Motor neuron (in vitro differentiated cells): ENCODE measurements at regions not wholly inside any gene's neighbourhood (a gene's known extent, or its start where the extent isn't known, plus 50 kb on each side); places are given as distances from the start of the nearest gene placed in this dataset.

ENCODE experiments used
- ATAC-seq, 8 experiments: fragments of 200-7000 bp; cut with Tn5 transposase; replicated peaks in 6 of 8; 2 replicates each; pipeline ENCODE4 v1.8.0; 2021; ENCODE audit warnings: mild to moderate bottlenecking in 8 of 8, moderate library complexity in 8 of 8
- H3K27ac ChIP-seq, 2 donors: fragments of 250-450 bp; sonication (Bioruptor Pico); 2 replicates each; pipeline ENCODE4 v1.9.0; 2021; ENCODE audit warnings: antibody characterized with exemption in 2 of 2, mild to moderate bottlenecking in 2 of 2, moderate library complexity in 1 of 2
- H3K4me1 ChIP-seq, 2 donors: fragments of 250-450 bp; sonication (Bioruptor Pico); replicated peaks in 1 of 2; 2 replicates each; pipeline ENCODE4 v1.6.1; 2021; ENCODE audit warnings: antibody characterized with exemption in 2 of 2, mild to moderate bottlenecking in 2 of 2, moderate library complexity in 1 of 2
- H3K4me3 ChIP-seq, 5 donors: fragments of 250-450 bp; sonication (Bioruptor Pico); 2 replicates each; pipeline ENCODE4 v1.9.0; 2021; ENCODE audit warnings: antibody characterized with exemption in 5 of 5, mild to moderate bottlenecking in 5 of 5, moderate library complexity in 4 of 5
- WGBS, 10 experiments: fragments of 450-650 bp; shearing (Covaris generic); methylation state at CpG; one replicate each; pipeline ENCODE4 v1.0.0; 2022; 5-methylcytosine and 5-hydroxymethylcytosine counted together
- in situ Hi-C, 9 experiments: fragments of 400-800 bp; cut with MboI; loops; one replicate each; pipeline ENCODE4 v1.15.0; 2021; ENCODE audit warnings: low sequenced_read_pairs in 9 of 9, low pct_unique_long_range_greater_than_20kb in 2 of 9; ENCODE audit not compliant: unreplicated experiment in 9 of 9

DNA sequence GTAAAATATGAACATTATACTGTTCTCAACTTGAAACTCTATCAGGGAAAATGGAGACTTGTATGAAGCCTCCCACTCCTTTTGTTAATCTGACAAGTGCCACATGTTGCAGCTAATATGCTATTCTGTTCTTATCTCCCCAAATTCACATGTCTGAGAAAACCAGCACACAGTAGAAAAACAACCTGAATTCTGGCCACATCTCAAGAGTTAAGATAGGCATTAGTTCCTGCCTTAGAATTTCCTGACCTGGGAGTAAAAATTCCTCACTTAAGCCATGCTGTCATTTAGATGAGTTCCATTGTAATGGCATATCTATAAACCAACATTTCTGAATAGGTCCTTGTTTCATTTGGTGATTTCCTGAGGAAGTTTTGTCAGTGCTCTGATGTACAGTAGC, 1098.5 kb downstream of the EFNB2 start:
- Histone ChIP-seq H3K4me1 (no peaks in the 10 kb centered on the region), H3K4me3 (no peak overlapping the region), H3K27ac (no peak overlapping the region)
- in situ Hi-C loops: no loop called here
- ATAC-seq: no peak

DNA sequence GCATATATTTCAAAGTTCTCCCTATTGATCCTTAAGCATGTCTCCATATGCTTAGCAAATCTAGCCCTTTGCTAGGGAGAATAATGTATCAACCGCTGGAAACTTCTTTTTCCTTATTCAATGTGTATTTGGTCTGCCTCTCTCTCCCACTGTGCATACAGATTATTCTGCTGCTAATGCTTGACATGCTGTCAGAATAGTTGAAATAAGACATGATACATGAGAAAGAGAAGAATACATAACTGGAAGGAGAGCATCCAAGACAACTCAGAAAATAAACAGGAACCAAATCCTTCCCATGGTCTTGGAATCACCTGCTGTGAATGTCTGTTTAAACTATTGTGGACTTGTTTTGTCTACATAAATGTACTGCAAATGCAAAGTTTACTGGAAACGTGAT, 1103.0 kb downstream of the EFNB2 start:
- 0 to 88% (median 50%) methylated on average over 1 to 2 of the region's 2 CpGs; no CpG with 5 or more reads in 1 of the 10 experiments for WGBS, 10 experiments
- in situ Hi-C loops: no loop called here
- no peaks in the 10 kb centered on the region for H3K4me1 ChIP-seq
- H3K4me3 ChIP-seq: no peak overlapping the region
- no peak for ATAC-seq
- no peak overlapping the region for H3K27ac ChIP-seq

DNA sequence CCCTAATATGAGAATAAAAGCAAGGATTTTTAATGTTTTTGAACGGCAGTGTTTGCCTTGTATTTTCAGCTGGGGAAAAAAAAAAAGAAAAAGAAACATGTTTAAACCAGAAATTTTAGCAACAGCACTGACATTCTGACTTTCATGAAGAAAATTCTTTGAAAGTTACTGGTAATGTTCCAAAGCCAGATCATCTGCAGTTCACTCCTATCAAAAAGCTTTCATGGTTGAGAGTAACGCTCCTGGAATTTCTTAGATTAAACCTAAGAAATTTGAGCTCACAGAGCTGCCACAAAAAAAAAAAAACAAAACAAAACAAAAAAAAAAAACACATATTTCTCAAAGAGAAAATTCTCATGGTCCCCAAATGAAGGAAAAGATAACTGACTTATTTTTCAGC, 1106.7 kb downstream of the EFNB2 start:
- WGBS, 10 experiments: 0 to 100% (median 79%) methylated on average over 1 to 2 of the region's 2 CpGs
- Histone ChIP-seq H3K4me3 (no peak overlapping the region), H3K4me1 (peaks cover 0 to 4% of the 10 kb centered on the region in 2 donors), H3K27ac (no peak overlapping the region)
- in situ Hi-C loops: no loop called here
- ATAC-seq: no peak

- Histone ChIP-seq H3K4me3 (no peak overlapping the region), H3K4me1 (peaks cover 0 to 4% of the 10 kb centered on the region in 2 donors), H3K27ac (no peak overlapping the region)
- ATAC-seq: peak in 3 of 8 experiments; percentile 53 to 59 (median 54)
- 22 to 86% (median 75%) methylated on average over 2 to 5 of the region's 5 CpGs for WGBS, 10 experiments
- in situ Hi-C loops: no loop called here
Measured at GRCh38 chr13:105426441-105426840, 1109.0 kb downstream of the EFNB2 start.

- no peak for ATAC-seq
- 0 to 100% (median 87%) methylated on average over 1 of the region's 1 CpG; no CpG with 5 or more reads in 2 of the 10 experiments for WGBS, 10 experiments
- Histone ChIP-seq H3K27ac (no peak overlapping the region), H3K4me3 (no peak overlapping the region), H3K4me1 (no peaks in the 10 kb centered on the region)
- in situ Hi-C loops: no loop called here
Measured at GRCh38 chr13:105414639-105415038, 1120.8 kb downstream of the EFNB2 start.

DNA sequence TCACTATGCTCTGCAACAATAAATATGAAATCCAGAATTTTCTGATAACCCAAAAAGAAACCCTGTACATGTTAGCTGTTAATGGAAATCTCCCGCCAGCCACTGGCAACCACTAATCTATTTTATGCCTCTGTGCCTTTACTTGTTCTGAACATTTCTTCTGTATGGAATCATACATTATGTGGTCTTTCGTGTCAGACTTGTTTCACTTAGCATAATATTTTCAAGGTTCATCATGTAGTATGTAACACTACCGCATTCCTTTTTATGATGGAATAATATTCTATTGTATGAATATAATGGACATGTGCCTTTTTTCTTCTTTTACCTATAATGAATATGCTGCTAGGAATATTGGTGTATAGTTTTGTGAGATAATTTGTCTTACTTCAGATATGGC, 1123.3 kb downstream of the EFNB2 start:
- Histone ChIP-seq H3K4me1 (no peaks in the 10 kb centered on the region), H3K27ac (no peak overlapping the region), H3K4me3 (no peak overlapping the region)
- 56 to 100% (median 89%) methylated on average over 2 to 3 of the region's 3 CpGs; no CpG with 5 or more reads in 2 of the 10 experiments for whole genome bisulfite sequencing, 10 experiments
- in situ Hi-C loops: no loop called here
- ATAC-seq: no peak

- Histone ChIP-seq H3K27ac (no peak overlapping the region), H3K4me3 (no peak overlapping the region), H3K4me1 (no peaks in the 10 kb centered on the region)
- ATAC-seq: peak in 1 of 8 experiments; percentile 29
- in situ Hi-C loops: no loop called here
- 0 to 93% (median 45%) methylated on average over 1 to 11 of the region's 11 CpGs for whole genome bisulfite sequencing, 10 experiments
Measured at GRCh38 chr13:105410602-105411001, 1124.9 kb downstream of the EFNB2 start.

DNA sequence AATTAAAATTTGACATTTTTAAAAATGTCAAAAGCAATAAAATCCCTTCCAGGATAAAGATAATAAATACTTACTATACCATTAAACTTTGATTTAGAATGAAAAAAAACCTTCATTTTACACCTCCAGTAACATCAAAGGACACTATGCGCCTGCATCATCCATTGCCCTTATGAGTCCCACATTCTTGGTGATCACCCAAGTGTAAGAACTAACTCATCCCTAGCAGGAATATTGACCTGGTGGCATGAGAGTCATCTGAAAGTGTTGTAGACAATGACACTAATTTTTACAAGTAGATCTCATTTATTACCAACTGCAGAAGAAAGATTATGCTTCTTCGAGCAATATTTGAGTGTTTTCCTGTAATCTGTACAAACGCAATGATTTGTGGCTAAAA, 1128.9 kb downstream of the EFNB2 start:
- H3K27ac ChIP-seq: no peak overlapping the region
- in situ Hi-C loops: no loop called here
- no peaks in the 10 kb centered on the region for H3K4me1 ChIP-seq
- WGBS, 10 experiments: 19 to 100% (median 91%) methylated on average over 1 to 3 of the region's 3 CpGs
- no peak overlapping the region for H3K4me3 ChIP-seq
- no peak for ATAC-seq

- H3K4me1 ChIP-seq: no peaks in the 10 kb centered on the region
- in situ Hi-C loops: no loop called here
- H3K4me3 ChIP-seq: no peak overlapping the region
- no peak overlapping the region for H3K27ac ChIP-seq
- no peak for ATAC-seq
Measured at GRCh38 chr13:105403086-105403485, 1132.4 kb downstream of the EFNB2 start.

DNA sequence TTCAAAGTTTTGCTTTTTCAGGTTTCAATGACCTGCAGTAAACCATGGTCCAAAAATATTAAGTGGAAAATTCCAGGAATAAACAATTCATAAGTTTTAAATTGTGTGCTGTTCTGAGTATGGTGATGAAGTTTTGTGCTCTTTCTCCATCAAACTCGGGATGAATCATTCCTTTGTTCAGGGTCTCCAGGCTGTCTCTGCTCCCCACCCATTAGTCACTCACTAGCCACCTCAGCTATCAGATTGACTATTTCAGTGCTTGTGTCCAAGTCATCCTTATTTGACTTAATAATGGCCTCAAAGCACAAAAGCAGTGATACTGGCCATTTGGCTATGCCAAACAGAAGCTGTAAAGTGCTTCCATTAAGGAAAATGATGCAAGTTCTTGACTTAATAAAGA, 1140.4 kb downstream of the EFNB2 start:
- Histone ChIP-seq H3K4me1 (no peaks in the 10 kb centered on the region), H3K4me3 (no peak overlapping the region), H3K27ac (no peak overlapping the region)
- no peak for ATAC-seq
- in situ Hi-C loops: no loop called here
- WGBS, 10 experiments: 0 to 80% (median 60%) methylated on average over 1 of the region's 1 CpG; no CpG with 5 or more reads in 3 of the 10 experiments

DNA sequence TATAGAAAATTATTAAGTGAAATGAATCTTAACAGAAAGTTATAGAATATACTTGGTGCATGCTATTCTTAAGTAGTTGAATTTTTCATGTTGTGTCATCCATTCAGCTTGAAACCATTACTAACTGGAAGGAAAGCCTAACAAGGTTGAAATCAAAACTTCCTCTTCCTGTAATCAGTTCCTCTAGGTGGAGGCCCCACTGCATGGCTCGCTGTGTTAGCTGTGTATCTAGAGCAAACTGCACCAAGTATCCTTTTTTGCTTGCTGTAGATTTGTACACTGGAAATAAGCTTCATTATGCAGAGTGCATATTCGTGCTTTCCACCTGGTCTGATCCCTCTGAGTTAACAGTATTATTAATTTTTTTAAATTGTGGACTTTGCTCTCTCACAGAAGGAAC, 1146.1 kb downstream of the EFNB2 start:
- no peak for ATAC-seq
- 0 to 100% (median 87%) methylated on average over 1 to 2 of the region's 2 CpGs; no CpG with 5 or more reads in 4 of the 10 experiments for WGBS, 10 experiments
- in situ Hi-C loops: no loop called here
- H3K27ac ChIP-seq: no peak overlapping the region
- no peaks in the 10 kb centered on the region for H3K4me1 ChIP-seq
- H3K4me3 ChIP-seq: no peak overlapping the region

- H3K4me3 ChIP-seq: no peak overlapping the region
- no peak overlapping the region for H3K27ac ChIP-seq
- in situ Hi-C loops: no loop called here
- 0 to 92% (median 82%) methylated on average over 1 to 7 of the region's 7 CpGs; no CpG with 5 or more reads in 1 of the 10 experiments for WGBS, 10 experiments
- ATAC-seq: no peak
- no peaks in the 10 kb centered on the region for H3K4me1 ChIP-seq
Measured at GRCh38 chr13:105377452-105377851, 1158.0 kb downstream of the EFNB2 start.

DNA sequence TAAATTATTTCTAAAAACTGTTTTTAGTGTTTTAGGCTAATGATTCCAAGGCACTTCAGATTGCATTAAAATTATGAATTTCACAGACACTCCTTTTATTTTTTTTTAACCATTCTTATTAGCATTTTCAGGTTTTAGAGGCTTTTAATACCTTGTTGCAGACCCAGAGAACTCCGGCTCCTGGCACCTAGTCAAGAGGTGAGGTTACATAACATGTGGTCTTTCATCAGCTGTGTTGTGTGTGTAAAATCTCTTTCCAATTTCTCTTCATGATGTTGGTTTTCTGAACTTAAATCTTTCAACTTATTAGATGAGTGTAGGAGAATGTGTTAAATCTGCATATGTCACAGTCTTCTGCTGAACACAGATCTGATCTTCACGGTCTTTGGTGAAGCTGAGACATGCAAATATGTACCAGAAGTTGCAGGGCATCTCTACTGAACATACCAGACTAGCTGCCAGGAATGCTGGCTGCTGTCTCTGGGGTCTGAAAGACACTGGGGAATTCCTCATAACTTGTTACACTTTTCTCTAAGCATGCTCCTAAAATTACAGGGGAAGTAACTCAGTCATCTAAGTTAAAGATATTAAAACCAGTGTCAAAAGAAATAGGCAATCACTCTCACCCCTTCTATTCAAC, 1165.3 kb downstream of the EFNB2 start:
- WGBS, 10 experiments: 0 to 100% (median 71%) methylated on average over 1 to 2 of the region's 2 CpGs; no CpG with 5 or more reads in 1 of the 10 experiments
- peak in 2 of 8 experiments; percentile 18 to 61 for ATAC-seq
- in situ Hi-C loops: no loop called here
- no peaks in the 10 kb centered on the region for H3K4me1 ChIP-seq
- H3K4me3 ChIP-seq: no peak overlapping the region
- H3K27ac ChIP-seq: no peak overlapping the region

- in situ Hi-C loops: no loop called here
- H3K27ac ChIP-seq: no peak overlapping the region
- H3K4me3 ChIP-seq: no peak overlapping the region
- no peak for ATAC-seq
- 10 to 100% (median 73%) methylated on average over 1 to 4 of the region's 4 CpGs; no CpG with 5 or more reads in 2 of the 10 experiments for WGBS, 10 experiments
- H3K4me1 ChIP-seq: no peaks in the 10 kb centered on the region
Measured at GRCh38 chr13:105368781-105369180, 1166.7 kb downstream of the EFNB2 start.
